ENCODE measurements at regions not wholly inside any gene's neighbourhood (a gene's known extent, or its start where the extent isn't known, plus 50 kb on each side); places are given as distances from the start of the nearest gene placed in this dataset.

DNA sequence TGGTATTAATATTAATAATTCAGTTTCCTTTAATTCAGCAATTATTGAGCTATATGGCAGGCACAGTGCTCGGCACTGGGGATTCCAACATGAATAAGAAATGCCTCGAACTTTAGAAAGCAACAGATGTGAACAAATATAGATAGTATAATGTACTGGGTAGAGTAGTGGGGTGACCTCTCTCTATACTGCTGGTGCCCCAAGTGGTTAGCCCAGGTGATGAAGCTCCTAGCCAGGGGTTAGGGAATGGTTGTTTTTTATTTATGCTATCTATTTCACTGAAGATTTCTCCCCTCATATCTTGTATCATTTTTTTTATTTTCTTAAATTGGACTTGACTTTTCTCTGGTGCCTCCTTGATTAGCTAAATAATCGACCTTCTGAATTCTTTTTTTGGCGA, 62.1 kb downstream of the BHLHE40 start:
- TF ChIP-seq, protein P1, sequence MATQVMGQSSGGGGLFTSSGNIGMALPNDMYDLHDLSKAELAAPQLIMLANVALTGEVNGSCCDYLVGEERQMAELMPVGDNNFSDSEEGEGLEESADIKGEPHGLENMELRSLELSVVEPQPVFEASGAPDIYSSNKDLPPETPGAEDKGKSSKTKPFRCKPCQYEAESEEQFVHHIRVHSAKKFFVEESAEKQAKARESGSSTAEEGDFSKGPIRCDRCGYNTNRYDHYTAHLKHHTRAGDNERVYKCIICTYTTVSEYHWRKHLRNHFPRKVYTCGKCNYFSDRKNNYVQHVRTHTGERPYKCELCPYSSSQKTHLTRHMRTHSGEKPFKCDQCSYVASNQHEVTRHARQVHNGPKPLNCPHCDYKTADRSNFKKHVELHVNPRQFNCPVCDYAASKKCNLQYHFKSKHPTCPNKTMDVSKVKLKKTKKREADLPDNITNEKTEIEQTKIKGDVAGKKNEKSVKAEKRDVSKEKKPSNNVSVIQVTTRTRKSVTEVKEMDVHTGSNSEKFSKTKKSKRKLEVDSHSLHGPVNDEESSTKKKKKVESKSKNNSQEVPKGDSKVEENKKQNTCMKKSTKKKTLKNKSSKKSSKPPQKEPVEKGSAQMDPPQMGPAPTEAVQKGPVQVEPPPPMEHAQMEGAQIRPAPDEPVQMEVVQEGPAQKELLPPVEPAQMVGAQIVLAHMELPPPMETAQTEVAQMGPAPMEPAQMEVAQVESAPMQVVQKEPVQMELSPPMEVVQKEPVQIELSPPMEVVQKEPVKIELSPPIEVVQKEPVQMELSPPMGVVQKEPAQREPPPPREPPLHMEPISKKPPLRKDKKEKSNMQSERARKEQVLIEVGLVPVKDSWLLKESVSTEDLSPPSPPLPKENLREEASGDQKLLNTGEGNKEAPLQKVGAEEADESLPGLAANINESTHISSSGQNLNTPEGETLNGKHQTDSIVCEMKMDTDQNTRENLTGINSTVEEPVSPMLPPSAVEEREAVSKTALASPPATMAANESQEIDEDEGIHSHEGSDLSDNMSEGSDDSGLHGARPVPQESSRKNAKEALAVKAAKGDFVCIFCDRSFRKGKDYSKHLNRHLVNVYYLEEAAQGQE (IDR thresholded peaks at IDR 0.05; ENCODE audit: borderline replicate concordance), result no peak
- TF ChIP-seq SMC3 (conservative IDR thresholded peaks at IDR 0.05; ENCODE audit: poor library complexity), result no peak
- TF ChIP-seq, protein P2, sequence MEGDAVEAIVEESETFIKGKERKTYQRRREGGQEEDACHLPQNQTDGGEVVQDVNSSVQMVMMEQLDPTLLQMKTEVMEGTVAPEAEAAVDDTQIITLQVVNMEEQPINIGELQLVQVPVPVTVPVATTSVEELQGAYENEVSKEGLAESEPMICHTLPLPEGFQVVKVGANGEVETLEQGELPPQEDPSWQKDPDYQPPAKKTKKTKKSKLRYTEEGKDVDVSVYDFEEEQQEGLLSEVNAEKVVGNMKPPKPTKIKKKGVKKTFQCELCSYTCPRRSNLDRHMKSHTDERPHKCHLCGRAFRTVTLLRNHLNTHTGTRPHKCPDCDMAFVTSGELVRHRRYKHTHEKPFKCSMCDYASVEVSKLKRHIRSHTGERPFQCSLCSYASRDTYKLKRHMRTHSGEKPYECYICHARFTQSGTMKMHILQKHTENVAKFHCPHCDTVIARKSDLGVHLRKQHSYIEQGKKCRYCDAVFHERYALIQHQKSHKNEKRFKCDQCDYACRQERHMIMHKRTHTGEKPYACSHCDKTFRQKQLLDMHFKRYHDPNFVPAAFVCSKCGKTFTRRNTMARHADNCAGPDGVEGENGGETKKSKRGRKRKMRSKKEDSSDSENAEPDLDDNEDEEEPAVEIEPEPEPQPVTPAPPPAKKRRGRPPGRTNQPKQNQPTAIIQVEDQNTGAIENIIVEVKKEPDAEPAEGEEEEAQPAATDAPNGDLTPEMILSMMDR (IDR thresholded peaks at IDR 0.05; ENCODE audit: poor library complexity, severe bottlenecking), result no peak
- TF ChIP-seq POLR2AphosphoS5 (IDR thresholded peaks at IDR 0.05), result no peak
- no peak for TF ChIP-seq EZH2 (IDR thresholded peaks at IDR 0.05; ENCODE audit: borderline replicate concordance, insufficient read depth, low read length, poor library complexity, severe bottlenecking)
- no peak for TF ChIP-seq RAD21 (conservative IDR thresholded peaks at IDR 0.05)
- no peak for TF ChIP-seq EP300 (conservative IDR thresholded peaks at IDR 0.05; ENCODE audit: poor library complexity, severe bottlenecking)
- no peak for TF ChIP-seq TAF1 (IDR thresholded peaks at IDR 0.05; ENCODE audit: low read depth)
- TF ChIP-seq MXI1 (conservative IDR thresholded peaks at IDR 0.05; ENCODE audit: poor library complexity, severe bottlenecking), result no peak

Data from neural cell (in vitro differentiated cells).